GM19239 (cell line): ENCODE measurements at regions not wholly inside any gene's neighbourhood (a gene's known extent, or its start where the extent isn't known, plus 50 kb on each side); places are given as distances from the start of the nearest gene placed in this dataset.
"Not testable (repeated sequence)": the region's sequence is repeated elsewhere in the genome, so short reads cannot be mapped to it uniquely, and the experiment has no call there.

ENCODE experiments used
- DNase-seq: peaks from one replicate; pipeline ENCODE4 v3.0.0; 2011; ENCODE audit warnings: low spot score; ENCODE audit not compliant: insufficient read length
- FAIRE-seq: peaks from 2 replicates; lab custom pipeline; 2011; peaks lifted over from hg19 to GRCh38; lab: Jason Lieb, UNC

DNA sequence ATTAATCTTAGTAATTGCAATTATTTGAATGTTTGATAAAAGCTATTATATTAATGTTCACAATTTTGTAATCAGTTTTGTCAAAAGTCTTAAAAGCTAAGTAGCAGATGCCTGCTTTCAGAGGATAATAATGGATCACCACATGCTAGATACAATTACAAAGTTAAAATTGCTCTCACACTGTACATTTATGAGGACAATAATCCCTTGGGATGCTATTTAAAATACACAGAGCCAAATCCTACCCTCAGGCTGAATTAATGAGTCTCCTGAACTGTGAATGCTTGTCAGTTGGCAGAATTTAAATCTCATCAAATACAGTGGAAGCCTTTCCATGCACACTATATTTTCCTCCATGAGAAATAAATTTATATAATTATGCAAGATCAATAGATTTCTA is 153.3 kb upstream of the SYNCRIP start:
- no peak for DNase-seq

DNA sequence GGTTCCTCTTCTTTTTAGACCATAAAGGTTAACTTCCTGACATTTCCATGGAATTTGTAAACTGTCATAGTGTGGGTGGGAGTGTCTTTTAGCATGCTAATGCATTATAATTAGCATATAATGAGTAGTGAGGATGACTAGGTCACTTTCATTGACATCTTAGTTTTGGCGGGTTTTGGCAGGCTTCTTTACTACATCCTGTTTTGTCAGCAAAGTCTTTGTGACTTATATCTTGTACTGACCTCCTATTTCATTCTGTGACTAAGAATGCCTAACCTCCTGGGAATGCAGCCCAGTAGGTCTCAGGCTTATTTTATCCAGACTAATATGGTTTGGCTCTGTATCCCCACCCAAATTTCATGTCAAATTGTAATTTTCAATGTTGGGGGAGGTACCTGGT is 149.6 kb upstream of the SYNCRIP start:
- FAIRE-seq (no peak), DNase-seq (no peak)

More for the DNA sequence above, 153.3 kb upstream of the SYNCRIP start:
- no peak for FAIRE-seq

DNA sequence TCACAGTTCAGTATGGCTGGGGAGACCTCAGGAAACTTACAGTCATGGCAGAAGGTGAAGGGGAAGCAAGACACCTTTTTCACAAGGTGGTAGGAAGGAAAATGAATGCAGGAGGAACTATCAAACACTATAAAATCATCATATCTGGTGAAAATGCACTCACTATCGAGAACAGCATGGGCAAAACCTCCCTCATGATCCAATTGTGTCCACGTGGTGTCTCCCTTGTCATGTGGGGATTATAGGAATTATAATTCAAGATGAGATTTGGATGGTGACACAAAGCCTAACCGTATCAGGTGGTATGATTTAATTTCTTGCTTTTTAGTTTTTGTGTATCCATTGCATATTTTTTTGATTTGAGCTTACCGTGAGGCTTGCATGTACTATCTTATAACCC is 133.2 kb upstream of the SYNCRIP start:
- FAIRE-seq (no peak), DNase-seq (no peak)

DNA sequence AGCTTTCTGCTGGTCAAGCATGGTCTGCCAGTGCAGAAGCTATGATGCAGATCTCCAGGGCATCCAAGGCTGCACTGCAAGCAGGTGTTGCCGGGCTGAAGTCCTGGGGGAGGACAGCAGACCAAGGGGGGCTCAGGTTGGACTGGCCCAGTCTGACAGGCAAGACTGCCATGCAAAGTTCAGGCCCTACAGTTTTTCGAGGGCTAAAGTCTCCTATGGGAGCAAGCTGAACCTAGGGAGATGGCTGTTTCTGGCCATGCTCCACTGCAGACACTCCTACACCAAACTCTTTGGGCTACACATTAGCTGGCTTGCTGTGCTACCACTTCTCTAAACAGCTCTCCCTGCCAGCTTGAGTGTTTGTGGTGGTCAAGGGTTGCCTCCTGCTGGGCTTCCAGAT is 130.0 kb upstream of the SYNCRIP start:
- FAIRE-seq: no peak
- no peak for DNase-seq

DNA sequence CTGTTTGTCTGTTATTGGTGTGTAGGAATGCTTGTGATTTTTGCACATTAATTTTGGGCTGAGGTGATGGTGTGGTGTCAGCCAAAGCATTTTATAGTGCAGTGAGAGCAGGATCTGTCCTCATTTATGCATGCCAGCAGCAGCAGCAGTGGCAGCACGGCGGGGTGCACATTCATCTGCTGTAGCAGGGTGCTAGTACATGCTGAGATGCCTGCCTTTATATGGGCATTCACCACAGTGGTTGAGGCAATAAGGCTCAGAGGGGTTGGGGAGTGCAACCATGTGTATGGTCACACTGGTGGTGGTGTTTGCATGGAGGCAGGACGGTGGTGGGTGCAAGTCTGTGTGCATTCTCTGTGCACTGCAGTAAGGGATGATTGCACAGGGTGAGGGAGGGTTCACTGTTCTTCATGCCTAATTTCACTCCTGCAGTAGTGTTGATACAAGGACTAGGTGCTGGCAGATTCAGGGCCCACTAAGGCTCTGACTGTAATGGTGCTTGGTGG is 129.3 kb upstream of the SYNCRIP start:
- DNase-seq (no peak), FAIRE-seq (no peak)

DNA sequence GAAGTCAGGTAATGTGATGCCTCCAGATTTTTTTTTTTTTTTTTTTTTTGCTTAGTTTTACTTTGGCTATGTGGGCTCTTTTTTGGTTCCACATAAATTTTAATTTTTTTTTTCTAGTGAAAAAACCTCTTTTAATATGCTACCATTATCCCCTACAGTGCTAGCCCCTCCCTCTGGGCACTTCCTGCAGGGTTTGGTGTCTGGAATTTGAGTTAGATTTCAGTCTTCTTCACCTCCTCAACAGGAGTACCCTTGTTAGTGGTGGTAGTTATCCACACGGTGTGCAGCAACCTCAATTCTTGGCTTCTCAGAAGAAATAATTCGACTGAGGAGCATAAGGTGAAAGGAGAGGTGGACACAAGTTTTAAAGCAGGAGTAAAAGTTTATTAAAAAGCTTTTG is 128.8 kb upstream of the SYNCRIP start:
- FAIRE-seq (no peak), DNase-seq (no peak)

DNA sequence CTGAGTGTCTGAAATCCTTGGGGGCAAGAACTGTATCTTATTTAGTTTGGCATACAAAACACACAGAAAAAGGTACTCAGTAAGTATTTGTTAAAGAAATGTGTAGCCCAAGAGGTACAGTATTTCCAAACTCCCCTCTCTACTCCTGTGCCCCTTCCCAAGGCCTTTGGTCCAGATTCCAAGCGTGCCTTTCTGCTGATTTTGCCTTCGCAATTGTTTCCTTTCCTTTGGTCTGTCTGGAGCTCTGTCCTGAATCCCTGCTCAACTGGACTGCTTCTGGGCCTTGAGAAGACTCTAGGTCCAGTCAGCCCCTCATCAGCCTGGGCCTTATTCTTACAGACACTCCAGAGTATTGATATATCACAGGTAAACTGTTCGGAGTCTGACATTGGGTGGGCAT is 122.2 kb upstream of the SYNCRIP start:
- FAIRE-seq: no peak
- no peak for DNase-seq

DNA sequence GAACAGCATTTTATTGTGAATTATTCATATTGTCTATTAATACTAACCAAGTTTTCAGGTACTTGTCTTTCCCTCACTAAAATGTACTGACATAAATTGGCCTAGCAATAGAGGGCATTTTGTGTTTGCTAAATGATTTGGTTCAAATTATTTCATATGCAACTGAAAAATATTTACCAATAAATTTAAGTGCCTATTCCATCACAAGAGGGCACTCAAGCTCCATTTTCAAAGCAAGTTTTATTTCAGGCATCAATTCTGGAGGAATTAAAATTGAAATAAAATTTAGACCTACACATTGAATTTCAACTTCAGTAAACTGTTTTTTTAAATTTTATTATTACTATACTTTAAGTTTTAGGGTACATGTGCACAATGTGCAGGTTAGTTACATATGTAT is 114.3 kb upstream of the SYNCRIP start:
- DNase-seq (no peak), FAIRE-seq (peak; percentile 18)

DNA sequence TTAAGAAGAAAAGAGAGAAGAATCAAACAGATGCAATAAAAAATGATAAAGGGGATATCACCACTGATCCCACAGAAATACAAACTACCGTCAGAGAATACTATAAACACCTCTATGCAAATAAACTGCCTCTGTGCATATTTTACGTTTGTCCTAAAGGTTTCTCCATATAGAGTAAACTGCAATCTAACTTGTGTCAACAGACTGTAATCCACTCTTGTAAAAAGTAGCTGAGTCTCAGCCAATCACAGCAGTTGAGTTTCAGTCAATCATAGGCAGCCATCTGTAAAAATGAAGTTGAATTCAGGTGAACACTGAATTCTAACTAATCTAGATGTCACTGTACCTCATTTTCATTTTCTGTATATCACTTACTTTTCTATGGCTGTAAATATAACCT is 112.2 kb upstream of the SYNCRIP start:
- FAIRE-seq (no peak), DNase-seq (no peak)

DNA sequence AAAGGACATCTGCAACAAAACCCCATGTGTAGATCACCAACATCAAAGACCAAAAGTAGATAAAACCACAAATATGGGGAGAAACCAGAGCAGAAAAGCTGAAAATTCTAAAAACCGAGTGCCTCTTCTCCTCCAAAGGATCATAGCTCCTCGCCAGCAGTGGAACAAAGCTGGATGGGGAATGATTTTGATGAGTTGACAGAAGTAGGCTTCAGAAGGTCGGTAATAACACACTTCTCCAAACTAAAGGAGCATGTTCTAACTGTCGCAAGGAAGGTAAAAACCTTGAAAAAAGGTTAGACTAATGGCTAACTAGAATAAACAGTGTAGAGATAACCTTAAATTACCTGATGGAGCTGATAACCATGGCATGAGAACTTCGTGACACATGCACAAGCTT is 109.9 kb upstream of the SYNCRIP start:
- DNase-seq (no peak), FAIRE-seq (no peak)

DNA sequence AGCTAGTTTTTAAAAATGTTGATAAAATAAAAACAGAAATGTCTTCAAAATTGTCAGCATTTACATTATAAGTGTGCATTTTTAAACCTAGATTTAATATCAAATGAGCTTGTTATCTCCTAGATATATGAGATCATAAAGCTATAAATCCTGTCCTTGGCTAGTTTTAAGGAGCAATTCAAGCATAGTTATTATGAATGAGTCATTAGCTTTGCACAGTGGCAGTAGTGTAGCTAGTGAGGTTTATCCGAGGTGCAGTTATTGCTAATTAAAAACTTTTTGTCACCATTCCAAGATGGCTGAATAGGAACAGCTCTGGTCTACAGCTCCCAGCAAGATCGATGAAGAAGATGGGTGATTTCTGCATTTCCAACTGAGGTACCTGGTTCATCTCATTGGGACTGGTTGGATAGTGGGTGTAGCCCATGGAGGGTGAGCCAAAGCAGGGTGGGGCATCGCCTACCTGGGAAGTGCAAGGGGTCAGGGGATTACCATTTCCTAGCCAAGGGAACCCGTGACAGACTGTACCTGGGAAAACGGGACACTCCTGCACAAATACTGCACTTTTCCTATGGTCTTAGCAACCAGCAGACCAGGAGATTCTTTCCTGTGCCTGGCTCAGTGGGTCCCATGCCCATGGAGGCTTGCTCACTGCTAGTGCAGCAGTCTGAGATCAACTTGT is 108.8 kb upstream of the SYNCRIP start:
- DNase-seq (no peak), FAIRE-seq (no peak)

DNA sequence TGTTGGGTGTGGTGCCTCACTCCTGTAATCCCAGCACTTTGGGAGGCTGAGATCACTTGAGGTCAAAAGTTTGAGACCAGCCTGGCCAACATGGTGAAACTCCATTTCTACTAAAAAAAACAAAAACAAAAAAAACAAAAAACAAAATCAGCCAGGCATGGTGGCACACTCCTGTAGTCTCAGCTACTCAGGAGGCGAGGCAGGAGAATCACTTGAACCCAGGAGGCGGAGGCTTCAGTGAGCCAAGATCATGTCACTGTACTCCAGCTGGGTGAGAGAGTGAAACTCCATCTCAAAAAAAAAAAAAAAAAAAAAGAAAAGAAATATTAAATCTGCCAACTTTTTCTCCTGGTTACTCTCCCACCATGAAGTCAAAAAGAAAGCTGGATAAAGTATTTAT is 107.5 kb upstream of the SYNCRIP start:
- not testable (repeated sequence) for FAIRE-seq, DNase-seq

DNA sequence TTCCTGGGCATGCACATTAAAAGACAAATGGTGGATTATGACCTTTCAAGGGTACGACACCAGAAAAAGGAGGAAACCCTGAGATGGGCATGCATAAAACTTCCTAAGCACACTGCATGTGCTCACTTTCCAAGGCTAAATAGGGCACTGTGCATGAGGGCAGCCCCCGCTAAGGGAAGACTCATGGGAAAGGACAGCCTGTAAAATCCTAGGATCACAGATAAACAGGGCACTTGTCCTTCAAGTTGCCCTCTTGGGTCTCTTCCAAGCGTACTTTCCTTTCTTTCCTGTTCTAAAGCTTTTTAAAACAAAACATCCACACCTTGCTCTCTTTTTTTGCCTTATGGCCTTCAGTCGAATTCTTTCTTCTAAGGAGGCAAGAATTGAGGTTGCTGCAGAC is 106.5 kb upstream of the SYNCRIP start:
- FAIRE-seq (no peak), DNase-seq (no peak)

DNA sequence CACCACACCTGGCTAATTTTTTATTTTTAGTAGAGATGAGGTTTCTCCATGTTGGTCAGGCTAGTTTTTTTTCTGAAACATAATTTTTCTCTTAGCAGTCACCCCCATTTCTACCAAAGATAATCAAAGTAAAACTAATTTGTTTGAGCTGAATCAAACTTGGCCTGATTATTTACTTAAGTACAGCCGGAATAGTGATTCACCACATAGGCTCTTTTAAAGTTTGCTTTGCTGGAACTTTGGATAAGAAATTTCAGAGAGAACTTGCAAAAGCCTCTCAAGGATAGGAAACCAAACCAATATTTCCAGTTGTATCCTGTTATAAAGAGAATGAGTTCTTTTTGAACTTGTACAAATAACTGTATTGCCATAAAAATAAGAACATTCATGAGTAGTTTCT is 105.0 kb upstream of the SYNCRIP start:
- DNase-seq: no peak
- no peak for FAIRE-seq

DNA sequence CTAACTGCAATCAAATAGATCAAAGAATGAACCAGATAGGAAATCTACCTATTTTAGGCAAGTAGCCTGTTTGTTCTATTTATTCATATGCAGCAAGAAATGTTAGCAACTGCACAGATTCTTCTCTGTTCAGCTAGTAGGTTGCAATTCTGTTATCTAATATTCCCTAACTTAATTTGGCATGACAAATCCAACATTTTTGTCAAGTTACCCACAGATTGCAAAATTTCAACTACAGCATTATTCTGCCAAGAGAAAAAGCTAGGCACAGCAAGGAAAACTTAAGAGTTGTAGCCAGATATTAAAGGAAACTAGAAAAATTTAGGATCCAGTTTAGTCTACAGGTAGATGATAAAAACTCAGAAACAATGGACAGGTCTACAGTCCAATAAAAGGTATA is 104.4 kb upstream of the SYNCRIP start:
- no peak for FAIRE-seq
- DNase-seq: no peak

DNA sequence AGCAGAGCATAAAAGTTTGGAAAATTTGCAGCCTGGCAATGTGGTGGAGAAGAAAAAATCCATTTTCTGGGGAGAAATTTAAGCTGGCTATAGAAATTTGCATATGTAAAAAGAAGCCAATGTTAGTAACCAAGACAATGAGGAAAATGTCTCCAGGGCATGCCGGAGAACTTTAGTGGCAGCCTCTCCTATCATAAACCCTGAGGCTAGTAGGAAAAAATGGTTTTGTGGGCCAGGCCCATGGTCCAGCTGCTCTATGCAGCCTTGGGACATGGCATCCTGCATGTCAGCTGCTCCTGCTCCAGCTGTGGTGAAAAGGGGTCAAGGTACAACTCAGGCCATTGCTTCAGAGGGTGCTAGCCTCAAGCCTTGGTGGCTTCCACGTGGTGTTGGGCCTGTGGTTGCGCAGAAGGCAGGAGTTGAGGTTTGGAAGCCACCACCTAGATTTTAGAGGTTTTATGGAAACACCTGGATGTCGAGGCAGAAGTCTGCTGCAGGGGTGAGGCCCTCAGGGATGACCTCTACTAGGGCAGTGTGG is 101.8 kb upstream of the SYNCRIP start:
- FAIRE-seq (no peak), DNase-seq (no peak)

DNA sequence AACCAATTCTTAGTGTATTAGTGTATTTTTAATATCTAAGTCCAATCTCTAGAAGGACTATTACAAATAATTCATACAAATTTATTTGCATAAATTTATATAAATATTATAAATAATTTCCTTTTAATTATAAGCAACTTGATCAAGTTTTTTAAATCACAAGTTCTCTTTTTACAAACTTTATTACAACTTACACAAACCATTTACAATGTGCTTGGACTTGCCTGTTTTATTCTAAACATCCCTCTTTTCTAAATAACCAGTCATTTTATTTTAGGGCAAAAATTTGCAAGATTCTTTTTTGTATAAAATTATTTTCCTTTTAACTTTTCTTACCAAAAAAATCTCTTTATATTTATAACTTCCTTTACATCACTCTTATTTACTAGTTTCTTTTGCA is 83.5 kb upstream of the SYNCRIP start:
- DNase-seq (no peak), FAIRE-seq (no peak)

DNA sequence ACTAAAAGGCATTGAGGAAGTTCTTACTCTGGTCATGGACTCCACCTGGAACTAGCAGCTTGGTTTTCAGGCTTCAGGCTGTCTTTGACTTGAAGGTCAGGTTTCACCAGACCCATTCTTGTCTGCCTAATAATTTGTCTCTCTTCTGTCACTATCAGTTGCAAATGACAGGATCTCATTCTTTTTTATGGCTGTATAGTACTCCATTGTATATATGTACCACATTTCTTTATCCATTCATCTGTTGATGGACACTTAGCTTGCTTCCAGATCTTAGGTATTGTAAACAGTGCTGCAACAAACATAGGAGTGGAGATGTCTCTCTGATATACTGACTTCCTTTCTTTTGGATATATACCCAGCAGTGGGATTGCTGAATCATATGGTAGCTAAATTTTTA is 73.1 kb upstream of the SYNCRIP start:
- FAIRE-seq (no peak), DNase-seq (no peak)

DNA sequence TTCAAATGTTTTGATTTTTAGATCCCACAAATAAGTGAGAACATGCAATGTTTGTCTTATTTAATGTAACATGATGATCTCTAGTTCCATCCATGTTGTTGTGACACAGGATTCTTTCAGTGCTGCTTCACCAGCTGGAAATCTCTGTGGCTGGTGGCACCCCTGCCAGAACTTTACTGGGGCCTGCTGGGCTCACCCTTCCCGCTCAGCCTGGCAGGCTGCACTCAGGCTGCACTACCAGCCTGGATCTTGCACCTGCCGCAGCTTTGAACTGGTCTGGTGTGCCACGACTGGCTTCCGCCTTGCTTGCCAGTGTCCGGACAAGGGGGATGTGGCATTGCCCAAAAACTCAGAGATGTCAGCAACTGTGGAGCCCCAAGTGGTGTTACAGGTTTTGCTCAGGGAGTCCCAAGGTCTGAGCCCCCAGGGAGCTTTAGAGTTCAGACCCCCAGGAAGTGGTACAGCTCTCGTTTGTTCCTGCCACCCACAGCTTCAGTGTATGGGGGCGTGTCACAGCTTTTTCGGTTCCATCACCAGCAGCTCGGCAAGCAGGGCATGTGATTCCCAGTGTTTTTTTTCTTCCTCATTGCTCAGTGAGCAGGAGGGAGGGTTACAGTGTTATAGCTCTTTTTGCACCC is 72.3 kb upstream of the SYNCRIP start:
- FAIRE-seq (no peak), DNase-seq (no peak)

DNA sequence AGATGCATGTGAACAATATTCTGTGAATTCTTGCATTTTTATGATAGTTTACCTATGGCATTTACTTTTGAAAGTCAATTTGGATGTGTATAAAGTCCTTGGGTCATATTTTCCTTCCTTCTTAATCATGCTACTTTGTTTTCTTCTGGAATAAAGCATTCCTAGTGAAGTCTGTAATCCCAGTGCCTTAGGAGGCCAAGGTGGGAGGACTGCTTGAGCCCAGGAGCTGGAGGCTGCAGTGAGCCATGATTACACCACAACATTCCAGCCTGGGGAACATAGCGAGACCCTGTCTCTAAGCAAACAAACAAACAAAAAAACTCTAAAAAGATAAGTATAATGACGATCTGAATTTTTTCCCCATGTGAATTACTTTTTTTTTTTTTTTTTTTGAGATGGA is 69.7 kb upstream of the SYNCRIP start:
- DNase-seq: no peak
- no peak for FAIRE-seq

DNA sequence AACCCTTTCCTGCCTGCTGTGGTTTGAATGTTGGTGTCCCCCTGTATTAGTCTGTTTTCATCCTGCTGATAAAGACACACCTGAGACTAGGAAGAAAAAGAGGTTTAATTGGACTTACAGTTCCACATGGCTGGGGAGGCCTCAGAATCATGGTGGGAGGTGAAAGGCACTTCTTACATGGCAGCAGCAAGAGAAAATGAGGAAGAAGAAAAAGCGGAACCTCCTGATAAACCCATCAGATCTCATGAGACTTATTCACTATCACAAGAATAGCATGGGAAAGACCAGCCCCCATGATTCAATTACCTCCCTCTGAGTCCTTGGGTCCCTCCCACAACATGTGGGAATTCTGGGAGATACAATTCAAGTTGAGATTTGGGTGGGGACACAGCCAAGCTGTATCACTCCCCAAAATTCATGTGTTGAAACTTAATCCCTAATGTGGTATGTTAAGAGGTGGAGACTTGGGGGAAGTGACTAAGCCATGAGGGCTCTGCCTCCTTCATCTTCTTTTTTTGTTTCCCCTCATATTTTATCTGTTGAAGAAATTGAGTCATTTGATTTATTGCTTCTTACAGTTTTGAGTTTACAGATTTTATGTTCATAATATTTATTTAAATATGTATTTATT is 64.9 kb upstream of the SYNCRIP start:
- not testable (repeated sequence) for DNase-seq, FAIRE-seq
